ENCODE measurements at regions not wholly inside any gene's neighbourhood (a gene's known extent, or its start where the extent isn't known, plus 50 kb on each side); places are given as distances from the start of the nearest gene placed in this dataset.

GRCh38 chr9:22332202-22332601 lies 114.4 kb upstream of the DMRTA1 start:
- no peak for TF ChIP-seq CTCF (IDR thresholded peaks at IDR 0.05; ENCODE audit: low read length, missing control alignments)
- no peak for DNase-seq (ENCODE audit: low read depth)
- no peak overlapping the region for H3K4me3 ChIP-seq (replicated peaks; ENCODE audit: low read depth, low read length)

- TF ChIP-seq CTCF (IDR thresholded peaks at IDR 0.05; ENCODE audit: low read length, missing control alignments): no peak
- no peak for DNase-seq (ENCODE audit: low read depth)
- no peak overlapping the region for H3K4me3 ChIP-seq (replicated peaks; ENCODE audit: low read depth, low read length)
Observed at GRCh38 chr9:22337261-22337660, 109.4 kb upstream of the DMRTA1 start.

DNA sequence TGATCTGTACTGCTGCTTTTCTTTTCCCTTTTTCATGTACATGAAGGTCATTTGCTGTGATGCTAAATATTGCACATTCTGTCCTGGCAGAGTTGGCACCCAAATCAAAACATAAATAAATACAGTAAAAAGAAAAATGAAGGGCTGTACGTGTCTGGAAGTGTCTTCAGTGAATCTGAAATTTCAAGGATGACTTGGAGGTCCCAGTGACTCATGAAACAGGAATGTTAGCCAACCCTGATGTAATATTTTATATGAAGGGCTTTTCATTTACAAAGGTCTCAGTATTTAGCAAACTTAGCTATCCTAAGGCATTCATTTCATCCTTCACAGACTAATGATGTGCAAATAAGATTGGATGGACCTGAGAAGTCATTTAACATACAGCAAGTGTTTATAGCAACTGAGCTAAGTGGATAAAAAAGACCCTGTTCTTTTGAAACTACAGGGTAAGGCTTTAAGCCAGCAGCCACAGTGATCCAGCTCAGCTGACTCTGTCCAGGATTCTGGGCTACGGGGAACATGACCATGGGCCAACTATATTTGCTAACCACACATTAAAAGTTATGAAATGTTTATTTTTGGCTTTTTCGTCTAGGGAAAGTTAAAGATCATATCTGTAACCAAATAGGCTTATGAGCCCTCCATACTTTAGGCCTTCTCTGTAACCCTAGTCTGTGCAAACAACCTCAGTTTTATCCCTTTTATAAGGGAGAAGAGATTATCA lies 104.0 kb upstream of the DMRTA1 start:
- TF ChIP-seq CTCF (IDR thresholded peaks at IDR 0.05; ENCODE audit: low read length, missing control alignments): no peak
- H3K4me3 ChIP-seq (replicated peaks; ENCODE audit: low read depth, low read length): no peak overlapping the region
- peak; percentile 46 for DNase-seq (ENCODE audit: low read depth)

- DNase-seq (ENCODE audit: low read depth): no peak
- no peak overlapping the region for H3K4me3 ChIP-seq (replicated peaks; ENCODE audit: low read depth, low read length)
- TF ChIP-seq CTCF (IDR thresholded peaks at IDR 0.05; ENCODE audit: low read length, missing control alignments): no peak
Observed at GRCh38 chr9:22343218-22343611, 103.4 kb upstream of the DMRTA1 start.

DNA sequence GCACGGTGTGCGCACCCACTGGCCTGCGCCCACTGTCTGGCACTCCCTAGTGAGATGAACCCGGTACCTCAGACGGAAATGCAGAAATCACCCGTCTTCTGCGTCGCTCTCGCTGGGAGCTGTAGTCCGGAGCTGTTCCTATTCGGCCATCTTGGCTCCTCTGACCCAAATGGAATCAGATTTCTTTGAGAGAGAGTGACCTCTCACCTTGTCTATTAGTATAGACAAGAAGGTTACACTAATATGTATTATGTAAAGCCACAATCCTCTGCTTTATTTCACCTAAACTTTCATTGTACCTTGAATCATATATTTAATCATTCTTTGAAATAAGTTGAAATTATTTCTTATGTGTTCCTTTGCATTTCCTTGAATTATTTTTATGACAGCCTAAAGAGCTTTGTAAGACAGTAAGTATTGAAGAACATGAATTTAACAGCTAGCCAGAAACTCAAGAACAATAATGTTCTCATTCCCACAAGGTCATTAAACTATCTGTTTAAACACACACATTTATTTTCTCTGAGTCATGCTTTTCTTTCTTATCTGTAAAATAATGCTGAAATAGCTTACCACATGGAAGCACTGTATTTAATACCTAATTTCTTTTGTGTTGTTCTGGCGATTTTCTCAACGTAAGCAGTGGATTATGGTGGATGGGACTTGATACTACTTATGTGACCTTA lies 91.8 kb upstream of the DMRTA1 start:
- no peak for DNase-seq (ENCODE audit: low read depth)
- TF ChIP-seq CTCF (IDR thresholded peaks at IDR 0.05; ENCODE audit: low read length, missing control alignments): no peak
- H3K4me3 ChIP-seq (replicated peaks; ENCODE audit: low read depth, low read length): no peak overlapping the region

DNA sequence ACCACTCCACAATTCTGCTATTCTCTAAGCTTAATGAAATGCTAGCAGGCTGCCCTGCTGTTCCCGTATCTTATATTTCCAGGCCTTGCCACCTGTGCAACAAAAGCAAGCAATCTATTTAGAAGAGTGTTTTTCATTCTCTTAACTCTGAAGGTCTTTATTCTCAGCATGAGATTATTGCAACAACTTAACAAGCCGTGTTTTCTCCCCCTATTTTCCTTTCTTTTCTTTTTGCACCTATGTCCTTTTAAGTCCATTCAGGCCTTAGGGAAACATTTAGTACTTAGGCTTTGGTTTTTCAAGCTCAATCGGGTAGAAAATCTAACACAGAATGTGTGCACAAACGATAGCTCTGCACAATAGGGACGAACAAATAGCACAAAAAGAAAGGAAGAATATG lies 89.6 kb upstream of the DMRTA1 start:
- H3K4me3 ChIP-seq (replicated peaks; ENCODE audit: low read depth, low read length): no peak overlapping the region
- DNase-seq (ENCODE audit: low read depth): no peak
- no peak for TF ChIP-seq CTCF (IDR thresholded peaks at IDR 0.05; ENCODE audit: low read length, missing control alignments)
